GDM1 (cell line): ENCODE measurements at regions not wholly inside any gene's neighbourhood (a gene's known extent, or its start where the extent isn't known, plus 50 kb on each side); places are given as distances from the start of the nearest gene placed in this dataset.

Experiments used
- DNase-seq: peaks from one replicate; lab custom pipeline; 2025; lab: John Stamatoyannopoulos, UW

DNA sequence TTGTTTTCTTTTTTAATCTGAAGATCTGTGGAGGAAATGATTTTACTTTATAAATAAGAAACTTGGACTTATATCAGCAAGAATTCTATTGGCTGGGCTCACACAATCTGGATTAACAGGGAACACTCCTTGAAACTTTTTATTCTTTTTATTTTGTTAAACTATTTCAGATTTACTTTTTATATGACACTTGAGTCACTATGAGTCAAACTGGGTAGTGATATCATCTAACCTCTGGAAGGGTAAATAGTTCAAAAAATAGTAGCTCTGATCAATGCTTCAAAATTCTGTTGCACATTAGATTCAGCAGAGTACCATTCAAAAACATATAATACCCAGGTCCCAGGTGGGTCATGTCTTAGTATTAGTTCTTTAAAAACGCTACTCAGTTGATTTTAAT is 55.1 kb upstream of the NBEA start:
- DNase-seq: no peak
